ENCODE measurements at regions not wholly inside any gene's neighbourhood (a gene's known extent, or its start where the extent isn't known, plus 50 kb on each side); places are given as distances from the start of the nearest gene placed in this dataset.

DNA sequence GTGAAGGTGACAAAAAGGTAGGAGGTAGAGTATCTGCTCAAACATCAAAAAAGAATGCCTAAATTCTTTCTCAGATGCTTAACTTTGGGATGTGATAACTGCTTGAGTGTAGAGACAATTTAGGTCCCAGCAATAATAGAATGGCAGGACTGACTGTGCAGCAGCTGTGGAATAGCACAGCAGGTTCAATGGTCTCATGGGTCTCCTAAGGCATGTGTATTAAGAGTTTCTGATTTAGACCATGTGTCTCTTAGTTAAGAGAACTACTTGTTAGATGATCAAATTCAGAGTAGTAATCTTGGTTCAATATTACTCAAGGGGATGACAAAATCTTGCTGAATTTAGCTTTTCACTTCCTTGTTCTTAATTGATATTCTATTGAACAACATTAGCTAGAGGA lies 72.0 kb downstream of the ALX1 start:
- DNase-seq = no peak

DNA sequence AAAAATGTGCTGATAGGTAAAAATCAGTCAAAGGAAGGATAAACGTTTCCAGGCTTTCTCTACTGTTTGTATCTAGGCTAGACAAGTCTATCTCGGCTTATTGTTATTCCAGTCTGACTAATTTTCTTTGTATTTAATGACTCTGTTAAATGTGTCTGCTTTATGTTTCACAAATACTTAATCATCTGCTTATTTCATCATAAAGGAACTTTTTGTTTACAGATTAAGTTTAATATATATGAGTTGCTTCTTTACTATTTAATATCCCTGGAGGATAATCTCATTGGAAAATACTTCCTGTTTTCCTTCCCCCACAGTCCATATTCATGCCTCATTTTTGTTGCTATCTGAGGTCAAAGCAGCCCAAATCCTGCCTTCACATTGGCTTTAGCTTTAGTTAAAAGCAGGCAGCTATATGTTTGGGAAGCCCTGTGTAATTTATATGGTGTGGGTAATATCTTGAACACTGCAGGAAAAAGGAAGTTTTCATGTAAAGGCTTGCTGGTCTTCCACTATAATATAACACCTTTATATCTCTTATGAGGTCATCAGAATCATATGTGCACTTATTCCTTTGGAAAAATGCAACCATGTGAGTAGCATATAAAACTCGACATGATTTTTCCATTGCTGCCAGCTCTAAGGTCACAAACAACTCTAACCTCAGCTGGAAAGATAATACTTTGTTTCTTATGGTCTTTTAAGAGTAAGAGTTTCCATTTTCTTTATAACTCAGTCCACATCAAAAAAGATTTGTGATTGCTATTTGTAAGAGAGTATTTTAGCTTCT lies 76.8 kb downstream of the ALX1 start:
- no peak for DNase-seq

DNA sequence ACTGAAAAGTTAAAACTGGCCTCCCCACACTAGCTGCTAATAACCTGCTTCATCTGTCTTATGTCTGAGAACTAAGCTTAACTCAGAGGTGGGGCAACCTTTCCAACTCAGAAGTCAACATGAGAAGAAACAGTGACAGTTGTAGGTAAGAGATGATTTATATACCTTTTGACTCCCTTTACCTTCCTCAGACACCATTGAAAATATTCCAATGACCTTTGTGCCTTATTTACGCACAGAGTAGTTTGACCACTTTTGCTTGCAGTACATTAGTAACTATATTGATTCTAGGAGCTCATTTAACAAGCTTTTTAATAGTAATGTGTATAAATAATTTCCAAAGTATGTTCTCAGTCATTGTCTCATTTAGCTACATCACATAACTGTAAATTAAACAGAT lies 77.6 kb downstream of the ALX1 start:
- no peak for DNase-seq

DNA sequence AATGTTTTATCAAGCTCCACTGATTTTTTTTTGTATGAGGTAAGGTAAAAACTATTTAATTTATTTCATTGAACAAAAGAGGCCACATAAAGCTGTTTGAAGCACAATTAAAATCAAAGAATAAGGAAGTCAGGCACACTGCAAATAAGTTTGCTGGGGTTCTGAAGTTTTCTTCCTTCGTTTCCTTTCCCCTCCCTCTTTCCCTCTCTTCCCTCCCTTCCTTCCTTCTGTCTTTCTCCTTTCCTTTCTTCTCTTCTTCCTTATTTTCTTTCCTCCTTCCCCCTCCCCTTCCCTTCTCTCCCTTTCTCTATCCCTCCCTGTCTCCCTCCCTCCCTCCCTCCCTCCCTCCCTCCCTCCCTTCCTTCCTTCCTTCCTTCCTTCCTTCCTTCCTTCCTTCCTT lies 78.7 kb downstream of the ALX1 start:
- no peak for DNase-seq

DNA sequence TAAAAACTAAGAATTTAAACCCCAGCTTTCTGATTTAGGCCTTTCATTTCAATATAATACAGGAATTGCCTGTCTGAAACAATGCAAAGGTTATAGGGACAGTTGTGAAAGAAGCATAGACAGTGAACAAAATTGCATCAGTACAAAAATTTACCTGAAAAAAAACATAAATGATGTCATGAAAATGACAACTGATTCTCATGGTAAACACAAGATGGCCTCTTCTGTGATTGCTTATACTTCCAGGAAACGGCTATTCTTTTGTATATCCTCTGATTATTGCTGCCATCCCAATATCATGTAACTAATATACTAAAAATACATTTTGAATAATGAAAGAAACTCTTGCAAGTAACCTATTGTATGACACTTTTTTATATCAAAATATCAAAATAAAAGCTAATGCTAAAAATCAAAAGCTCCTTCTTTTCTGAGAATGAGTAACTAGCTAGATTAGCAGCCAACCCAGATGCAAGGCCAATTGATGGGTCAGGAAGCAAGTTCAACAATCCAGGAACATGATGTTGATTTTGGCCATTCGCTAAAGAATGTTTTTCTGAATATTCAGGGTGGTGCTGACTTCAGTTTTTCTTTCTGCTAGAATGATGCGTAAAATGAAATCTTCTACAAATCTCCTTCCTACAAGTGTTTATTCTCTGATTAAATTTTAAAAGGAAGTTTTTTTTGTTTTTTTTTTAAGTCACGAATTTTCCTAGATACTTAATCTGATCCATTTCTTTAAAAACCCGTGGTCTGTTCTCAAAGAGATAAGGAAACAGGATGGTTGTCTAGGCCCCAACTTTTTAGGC lies 83.6 kb downstream of the ALX1 start:
- DNase-seq = no peak

DNA sequence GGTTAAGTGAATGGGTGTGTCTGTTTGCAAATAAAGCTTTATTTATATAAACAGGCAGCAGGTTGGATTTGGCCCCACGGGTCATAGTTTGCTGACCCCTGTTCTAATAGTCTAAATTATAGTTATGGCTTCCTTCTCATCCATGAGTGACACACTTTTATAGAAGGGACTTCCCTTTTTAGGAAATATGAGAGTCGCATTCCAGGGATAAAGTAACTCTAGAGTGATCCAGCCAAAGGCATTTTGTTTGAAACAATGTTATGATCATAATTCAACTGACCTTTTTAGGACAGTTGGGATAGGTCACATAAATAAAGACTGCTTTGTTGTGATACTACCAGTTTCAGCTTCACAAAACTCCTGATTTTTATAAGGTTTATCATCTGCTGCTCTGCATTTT lies 87.9 kb downstream of the ALX1 start:
- DNase-seq = no peak

DNA sequence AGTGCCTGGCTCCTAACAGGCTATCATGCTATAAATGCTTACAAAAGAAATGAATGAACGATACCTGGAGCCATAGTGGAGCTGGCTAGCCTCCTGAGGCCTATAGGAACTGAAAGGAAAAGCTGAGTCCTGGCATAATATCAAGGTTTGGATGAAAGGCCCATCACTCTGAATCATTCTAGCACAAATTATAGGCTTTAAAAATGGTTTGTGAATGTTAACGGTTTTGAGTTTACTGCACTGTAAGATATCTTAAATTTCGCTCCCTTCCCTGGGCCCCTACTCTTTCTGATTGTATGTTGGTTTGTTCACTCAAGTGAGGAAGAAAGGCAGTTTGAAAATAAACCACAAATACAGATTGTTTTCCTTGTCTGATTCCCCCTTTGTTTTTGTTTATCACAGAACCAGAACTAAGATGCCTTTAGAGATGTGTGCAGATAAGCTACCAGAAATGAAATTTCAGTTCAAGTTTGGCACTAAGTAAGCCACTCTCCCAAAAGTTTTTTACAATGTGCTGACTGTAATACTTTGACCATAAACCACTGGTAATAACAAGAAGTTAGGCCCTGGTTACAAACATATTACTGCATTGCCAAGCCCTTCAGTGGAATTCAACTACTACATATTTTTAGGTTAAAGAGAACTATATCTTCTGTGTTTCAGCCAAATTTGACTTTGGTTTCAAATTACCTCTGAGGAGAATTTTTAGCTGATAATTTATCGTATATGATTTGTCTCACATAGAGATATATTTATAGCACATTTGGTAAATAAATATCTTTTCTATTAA lies 89.5 kb downstream of the ALX1 start:
- no peak for DNase-seq

DNA sequence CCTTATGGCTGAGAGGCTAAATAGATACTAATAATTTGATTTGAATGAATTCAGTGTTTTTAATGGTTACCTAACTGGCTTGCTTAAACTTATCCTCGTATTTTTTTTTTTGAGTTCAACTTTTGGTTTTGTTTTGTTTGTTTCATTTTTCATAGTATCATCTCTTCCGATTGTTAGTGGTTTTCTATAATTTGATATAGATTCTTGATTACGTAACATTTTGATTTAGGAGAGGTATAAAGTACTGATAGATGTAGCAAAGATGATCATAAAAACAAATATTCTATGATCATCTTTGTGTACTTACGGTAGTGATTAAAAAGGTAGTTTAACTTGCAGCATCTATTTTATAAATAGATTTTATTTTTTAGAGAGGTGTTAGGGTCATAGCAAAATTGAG lies 93.0 kb downstream of the ALX1 start:
- no peak for DNase-seq

DNA sequence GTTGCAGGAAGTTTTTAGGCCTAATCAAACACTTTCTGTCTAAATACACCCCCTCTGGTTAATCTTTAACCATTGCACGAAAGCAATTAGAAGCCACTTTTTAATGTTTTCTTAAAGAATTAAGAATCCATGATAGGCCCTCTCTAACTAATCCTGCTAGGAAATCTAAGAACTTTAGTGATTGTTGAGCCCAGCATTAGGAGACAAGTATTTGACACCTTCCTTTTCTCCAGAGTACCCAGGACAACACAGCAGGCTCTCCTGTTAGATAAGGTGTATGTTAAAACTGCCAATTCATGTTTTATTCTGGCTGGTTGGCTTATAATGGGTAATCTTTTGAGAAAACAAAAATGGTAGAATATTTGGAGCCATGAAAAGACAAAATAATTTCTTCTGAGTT lies 95.0 kb downstream of the ALX1 start:
- no peak for DNase-seq

DNA sequence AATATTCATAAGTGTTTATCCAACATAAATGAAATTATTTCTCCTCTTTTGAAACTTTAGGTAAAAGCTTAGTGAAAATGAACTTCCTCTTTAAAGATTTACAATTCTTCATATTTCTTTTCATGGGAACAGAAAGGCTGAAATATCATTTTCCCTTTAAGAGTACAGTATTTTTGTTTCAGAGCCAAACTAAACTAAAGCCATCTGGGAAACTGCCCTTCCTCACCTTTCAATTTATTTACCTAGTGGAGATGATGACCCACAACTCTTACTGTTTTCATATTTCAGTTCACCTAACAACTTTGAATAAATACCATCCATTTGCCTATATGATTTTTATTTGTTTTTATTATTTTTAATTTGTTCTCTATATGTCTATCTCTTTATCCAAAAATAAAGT lies 105.4 kb downstream of the ALX1 start:
- no peak for DNase-seq

DNA sequence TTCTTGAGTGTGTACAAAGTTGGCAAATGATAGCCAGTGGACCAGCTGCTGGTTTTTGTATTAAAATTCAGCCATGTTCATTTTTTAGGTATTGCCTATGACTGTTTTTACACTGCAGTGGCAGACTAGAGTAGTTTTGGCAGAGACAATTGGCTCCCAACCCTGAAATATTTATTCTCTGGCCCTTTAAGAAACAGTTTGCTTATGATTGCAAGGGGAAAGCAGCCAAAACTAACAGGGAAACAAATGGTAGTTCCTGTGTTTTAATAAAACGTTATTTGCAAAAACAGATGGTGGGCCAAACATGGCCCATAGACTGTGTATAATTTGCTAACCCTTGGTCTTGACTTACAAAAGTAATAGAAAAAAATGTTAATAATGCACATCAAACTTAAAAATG lies 110.2 kb downstream of the ALX1 start:
- no peak for DNase-seq

DNA sequence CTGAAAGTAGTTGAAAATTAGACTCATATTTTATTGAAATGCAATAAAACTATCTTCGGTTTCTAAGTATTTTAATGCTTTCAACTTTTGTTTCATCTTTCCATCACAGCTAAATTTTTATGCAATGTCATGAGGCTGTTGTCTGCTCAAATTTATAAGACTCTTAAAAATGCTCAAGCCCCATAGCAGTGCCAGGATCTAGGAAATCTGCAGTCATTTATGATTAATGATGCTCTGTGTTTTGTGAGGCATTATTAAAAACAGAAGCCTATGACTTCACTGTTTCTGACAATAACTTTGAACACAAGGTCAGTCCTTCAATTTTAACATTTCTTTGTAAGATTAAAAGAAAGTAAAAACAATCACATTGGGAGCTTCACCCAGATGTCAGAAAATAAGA lies 112.5 kb downstream of the ALX1 start:
- no peak for DNase-seq

DNA sequence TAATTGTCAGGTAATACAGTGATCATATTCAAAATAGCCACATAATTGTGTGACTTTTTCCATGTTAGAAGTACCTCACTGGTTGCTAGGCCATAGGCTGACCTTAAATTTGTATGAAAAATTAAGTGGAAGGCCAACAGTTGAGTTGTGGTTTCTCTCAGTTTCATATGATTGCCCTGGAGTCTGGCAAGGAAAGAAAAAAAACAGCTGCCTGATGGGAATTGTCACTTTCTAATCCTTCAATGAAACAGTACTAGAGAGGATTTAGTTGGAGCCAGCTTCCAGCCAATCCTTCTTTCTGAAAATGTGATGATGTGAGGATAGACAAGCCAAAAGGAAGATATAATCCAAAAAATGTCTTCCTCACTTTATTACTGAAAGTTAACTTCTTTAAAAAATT lies 113.6 kb downstream of the ALX1 start:
- DNase-seq = peak; percentile 2

DNA sequence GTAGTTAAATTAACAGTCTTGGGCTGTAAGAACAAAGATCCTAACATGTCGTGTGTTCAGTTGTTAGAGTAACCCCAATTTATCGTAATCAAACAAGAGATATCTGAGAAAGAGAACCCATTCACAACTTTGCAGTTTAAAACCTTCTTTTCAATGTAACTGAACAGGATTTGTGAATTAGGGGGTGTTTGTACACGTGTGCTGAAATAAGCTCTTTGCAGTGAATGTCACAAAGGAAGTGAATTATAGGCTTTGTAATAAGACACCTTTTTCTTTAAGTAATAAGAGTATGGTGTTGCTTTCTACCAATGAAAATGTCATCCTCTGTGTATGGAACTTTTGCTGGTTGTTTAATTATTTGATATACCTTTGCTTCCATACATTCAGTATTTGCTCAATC lies 114.0 kb downstream of the ALX1 start:
- DNase-seq = peak; percentile 1

DNA sequence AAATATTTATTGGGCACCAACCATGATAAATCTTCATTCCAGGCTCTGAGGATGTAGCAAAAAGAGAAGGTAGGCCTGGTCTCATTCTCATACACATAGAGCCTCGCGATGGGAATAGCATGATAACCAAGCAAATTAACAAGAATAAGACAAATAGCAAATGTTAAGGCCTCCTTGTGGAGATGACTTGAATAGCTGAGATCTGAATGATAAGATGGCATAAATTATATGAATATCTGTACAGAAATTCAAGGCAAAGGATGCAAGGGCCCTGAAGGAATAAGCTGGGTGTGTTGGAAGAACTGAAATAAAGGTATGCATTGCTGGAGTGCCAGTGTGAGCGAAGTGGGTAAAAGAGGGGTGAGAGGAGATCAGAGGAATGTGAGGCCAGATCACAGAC lies 114.8 kb downstream of the ALX1 start:
- DNase-seq = no peak

DNA sequence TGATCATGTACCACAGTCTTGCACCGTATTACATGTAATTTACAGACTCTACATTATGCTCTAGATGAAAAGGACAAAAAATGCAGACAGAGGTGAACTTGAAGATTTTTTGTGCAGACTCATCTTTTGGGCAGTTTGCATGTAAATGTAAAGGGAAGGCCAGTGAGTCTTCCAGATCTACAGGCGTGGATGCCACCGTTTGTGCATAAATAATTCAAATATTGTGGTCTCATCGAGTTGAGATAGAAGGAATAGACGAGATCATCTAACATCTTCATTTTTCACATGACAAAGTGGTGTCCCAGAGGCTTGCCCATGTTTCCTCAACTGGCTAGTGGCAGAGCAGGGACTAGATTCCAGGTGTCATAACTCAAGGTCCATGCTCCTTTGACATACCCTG lies 125.2 kb downstream of the ALX1 start:
- DNase-seq = no peak

DNA sequence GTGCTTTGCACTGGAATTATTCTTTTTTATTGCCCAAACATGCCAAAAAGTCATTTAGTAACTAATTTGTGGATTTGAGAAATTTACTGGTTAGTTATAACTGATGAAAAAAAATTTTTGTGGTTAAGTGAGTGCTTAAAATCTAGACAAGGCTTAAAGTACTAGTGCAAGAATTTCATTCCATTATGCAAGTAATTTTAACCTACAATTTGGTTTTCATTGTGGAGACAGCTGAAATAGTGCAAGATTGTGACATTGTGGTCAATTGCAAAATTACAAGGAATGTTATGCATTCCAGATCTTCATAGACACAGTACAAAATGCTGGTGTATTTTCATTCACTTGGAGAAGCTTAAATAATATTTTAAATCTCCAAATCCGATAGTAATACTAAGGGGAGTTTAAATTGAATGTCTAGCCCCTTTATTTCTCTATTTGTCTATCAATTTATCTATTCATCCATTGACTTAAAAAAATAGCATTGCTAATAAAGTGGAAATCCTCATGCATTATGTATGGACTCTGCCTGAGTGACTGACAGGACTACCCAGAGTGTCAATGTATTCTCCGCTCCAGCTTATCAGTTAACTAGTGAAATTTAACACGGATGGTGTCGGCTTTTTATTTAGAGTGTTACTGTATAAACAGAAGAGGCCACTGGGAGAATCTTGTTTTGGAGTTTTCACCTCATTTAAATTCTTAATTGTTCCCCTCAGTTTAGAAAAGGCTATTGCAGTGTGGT lies 125.9 kb downstream of the ALX1 start:
- DNase-seq = no peak

DNA sequence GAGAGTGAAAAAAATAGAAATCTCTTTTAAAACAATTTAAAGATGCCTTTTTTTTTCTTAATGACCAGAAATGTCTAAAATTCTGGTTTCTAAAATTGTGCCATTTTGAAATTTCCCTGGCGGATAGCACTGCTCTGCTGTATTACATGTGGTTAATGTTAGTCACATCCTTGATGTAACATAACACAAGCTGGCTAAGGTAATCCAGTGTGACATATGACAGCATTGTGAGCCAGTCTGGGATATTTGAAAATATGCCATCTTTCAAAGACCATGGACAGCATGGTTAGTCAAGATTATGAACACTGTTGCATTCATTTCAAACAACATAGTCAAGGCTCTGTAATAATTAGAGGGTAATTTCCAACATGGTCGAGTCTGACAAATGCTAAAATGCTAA lies 133.2 kb downstream of the ALX1 start:
- no peak for DNase-seq

DNA sequence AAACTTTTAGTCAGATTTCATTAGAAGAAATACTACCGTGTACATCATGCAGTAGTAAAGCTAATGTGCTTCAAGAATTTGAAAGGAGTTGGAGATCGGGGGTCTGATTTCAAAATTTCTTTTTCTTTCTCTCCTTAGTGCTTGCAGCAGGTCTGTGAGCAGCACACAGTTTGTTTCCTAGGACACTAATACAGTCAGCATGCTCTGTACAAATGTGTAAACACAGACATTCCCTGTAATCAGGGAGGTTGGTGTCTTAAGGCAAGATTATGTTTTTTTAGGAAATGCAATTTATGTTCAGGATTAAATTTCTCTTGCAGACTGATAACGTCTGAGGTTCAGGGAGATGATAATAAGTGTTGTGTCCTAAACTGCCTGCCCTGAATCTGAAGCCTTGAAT lies 142.7 kb downstream of the ALX1 start:
- no peak for DNase-seq

DNA sequence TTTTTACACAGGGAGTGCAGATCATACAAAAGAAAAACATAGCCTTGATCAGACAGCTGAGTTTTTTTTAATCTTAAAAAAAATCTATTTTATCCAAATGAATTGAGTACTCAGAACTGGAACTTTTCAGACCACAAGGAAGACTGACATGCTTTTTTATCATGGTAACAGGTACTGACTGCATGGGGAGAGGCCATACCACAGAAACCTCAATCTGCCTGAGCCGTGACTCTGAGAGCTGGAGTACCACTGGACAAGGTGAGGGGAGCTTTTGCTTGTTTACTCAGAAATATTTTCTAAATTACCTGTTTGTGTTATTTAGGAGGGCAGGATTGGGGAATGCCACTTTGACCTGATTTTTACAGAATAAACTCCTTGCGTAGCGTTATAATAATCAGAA lies 143.9 kb downstream of the ALX1 start:
- DNase-seq = no peak

DNA sequence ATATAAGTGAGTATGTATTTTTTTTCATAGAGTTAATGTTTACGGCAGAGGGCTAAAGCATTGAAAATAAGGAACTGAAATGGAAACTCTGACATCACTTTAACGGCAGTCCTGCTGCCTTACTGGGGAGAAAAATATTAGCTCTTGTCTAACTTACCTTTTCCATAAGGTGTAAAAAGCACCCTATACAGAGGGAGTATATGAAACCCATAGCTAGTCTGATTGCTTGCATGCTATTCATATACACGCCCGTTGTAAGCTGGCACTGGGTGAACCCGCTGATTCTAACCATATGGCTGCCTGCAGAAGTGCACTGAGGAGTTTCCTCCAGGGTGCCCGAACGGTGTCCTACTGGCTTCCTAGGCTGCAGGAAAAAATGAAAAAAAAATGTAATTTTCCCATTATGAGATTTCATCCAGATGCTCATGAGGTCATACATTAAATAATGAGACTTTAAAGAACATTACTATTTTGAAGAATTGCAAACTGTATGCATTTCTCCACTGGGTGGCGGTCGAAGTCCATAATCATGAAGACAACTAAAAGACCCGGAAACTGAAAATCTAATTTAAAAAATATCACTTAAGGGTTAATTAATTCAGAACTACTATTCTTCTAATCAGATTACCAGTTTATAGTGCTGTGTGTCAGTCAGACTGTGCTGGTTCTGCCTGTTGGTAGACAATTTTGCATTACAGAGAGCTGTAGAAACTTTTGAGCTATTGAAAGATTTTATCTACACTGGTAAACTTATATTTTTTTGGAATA lies 144.7 kb downstream of the ALX1 start:
- DNase-seq = no peak

DNA sequence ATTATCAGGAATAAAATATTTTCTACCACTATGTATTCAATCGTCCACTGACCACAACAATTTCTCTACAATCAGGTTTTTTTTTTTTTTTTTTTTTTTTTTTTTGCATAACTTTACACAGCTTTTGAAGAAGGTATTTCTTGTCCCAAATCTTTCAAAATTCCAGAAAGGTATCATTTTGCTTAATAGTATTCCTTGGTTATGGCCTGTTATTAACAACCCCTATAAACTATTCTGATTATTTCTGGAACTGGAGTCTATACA lies 145.3 kb downstream of the ALX1 start:
- DNase-seq = no peak

DNA sequence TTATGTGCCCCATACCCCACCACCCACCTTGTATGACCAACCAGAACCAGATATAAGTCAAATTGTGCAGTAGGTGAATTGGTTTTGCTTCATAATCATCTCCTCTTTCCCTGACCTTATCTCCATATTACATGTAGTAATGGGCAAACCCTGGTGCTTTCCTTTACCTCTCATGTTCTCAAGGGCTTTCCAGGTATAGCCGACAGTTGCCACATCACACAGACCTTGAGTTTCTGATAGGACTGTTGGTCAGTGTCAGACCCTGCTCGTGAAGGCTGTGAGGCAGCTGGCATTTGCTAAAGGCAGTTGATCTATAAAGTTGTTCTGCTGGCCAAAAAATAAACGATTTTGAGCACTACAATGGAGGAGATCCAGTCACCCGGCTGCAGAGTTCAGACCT lies 145.9 kb downstream of the ALX1 start:
- DNase-seq = no peak

Measured in NCI-H524 treated with DMSO at 0.1 percent for 48 hours (cell line).